ENCODE measurements at regions not wholly inside any gene's neighbourhood (a gene's known extent, or its start where the extent isn't known, plus 50 kb on each side); places are given as distances from the start of the nearest gene placed in this dataset.
"Not testable (repeated sequence)": the region's sequence is repeated elsewhere in the genome, so short reads cannot be mapped to it uniquely, and the experiment has no call there.

DNA sequence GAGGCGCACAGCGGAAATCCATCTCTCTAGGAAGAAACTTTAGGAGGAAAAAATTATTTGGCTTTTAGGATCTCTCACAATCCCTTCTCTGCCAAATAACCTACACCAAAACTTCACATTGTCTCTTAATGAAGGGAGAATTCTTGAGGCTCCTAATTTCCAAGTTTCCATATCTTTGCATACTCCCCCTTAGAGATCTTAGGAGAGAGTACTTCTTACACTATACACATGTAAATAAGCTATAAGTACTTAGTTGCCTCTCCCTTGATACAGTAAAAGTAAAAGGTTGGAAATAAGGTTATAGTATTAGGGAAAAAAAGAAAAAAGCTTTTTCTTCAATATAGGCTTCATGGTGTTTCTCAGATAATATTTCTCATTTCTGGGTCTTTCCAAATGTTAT lies 596.7 kb downstream of the SATB2 start:
- H3K4me3 ChIP-seq (ENCODE audit: low read length), result no peak overlapping the region
- no peak for DNase-seq (ENCODE audit: low read depth)
- TF ChIP-seq, protein P1, sequence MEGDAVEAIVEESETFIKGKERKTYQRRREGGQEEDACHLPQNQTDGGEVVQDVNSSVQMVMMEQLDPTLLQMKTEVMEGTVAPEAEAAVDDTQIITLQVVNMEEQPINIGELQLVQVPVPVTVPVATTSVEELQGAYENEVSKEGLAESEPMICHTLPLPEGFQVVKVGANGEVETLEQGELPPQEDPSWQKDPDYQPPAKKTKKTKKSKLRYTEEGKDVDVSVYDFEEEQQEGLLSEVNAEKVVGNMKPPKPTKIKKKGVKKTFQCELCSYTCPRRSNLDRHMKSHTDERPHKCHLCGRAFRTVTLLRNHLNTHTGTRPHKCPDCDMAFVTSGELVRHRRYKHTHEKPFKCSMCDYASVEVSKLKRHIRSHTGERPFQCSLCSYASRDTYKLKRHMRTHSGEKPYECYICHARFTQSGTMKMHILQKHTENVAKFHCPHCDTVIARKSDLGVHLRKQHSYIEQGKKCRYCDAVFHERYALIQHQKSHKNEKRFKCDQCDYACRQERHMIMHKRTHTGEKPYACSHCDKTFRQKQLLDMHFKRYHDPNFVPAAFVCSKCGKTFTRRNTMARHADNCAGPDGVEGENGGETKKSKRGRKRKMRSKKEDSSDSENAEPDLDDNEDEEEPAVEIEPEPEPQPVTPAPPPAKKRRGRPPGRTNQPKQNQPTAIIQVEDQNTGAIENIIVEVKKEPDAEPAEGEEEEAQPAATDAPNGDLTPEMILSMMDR (IDR thresholded peaks at IDR 0.05; ENCODE audit: insufficient read depth, low read depth, low read length, missing control alignments), result no peak

GRCh38 chr2:198857246-198857645 lies 600.5 kb downstream of the SATB2 start:
- DNase-seq (ENCODE audit: low read depth), result no peak

GRCh38 chr2:198855746-198856145 lies 602.0 kb downstream of the SATB2 start:
- not testable (repeated sequence) for DNase-seq (ENCODE audit: low read depth); H3K4me3 ChIP-seq (ENCODE audit: low read length)

More at GRCh38 chr2:198857246-198857645, 600.5 kb downstream of the SATB2 start:
- H3K4me3 ChIP-seq (ENCODE audit: low read length), result no peak overlapping the region
- TF ChIP-seq, protein P1 (IDR thresholded peaks at IDR 0.05; ENCODE audit: insufficient read depth, low read depth, low read length, missing control alignments), result no peak

DNA sequence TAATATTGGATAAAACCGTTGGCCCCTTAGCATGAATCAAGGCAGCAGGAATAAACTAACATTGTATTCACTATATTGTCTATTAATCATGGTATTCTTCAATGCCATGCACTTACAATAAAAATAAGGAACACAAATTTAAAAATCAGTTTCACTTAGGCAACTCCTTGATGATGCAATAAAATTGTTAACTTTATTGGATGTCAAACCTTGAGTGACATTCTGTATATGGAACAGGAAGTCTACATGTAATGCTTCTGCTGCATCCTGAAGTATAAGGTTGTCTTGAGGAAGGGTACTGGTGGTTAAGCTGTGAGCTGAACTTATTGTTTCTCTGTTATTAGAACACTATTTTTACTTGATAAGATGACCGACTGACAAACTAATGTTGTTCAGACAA lies 605.5 kb downstream of the SATB2 start:
- TF ChIP-seq, protein P1 (IDR thresholded peaks at IDR 0.05; ENCODE audit: insufficient read depth, low read depth, low read length, missing control alignments), result no peak
- no peak overlapping the region for H3K4me3 ChIP-seq (ENCODE audit: low read length)
- DNase-seq (ENCODE audit: low read depth), result no peak

DNA sequence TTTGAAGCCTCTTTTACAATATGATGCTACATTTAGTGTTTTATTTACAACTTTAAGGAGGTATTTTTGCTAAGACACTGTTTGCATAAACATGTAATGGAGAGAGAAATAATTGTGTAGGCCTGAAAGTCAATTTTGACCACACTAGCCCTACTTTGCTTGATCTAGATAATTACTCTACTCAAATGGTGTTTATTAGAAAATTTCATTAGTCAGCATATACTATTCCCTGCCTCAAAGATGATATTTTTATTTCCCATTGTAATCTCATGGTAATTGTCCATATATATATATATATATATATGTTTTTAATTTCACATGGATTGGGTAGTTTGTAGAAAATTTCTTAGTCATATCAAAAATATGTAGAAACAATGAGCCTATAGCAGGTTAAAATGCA lies 632.2 kb downstream of the SATB2 start:
- TF ChIP-seq, protein P1 (IDR thresholded peaks at IDR 0.05; ENCODE audit: insufficient read depth, low read depth, low read length, missing control alignments), result no peak
- no peak for DNase-seq (ENCODE audit: low read depth)
- no peak overlapping the region for H3K4me3 ChIP-seq (ENCODE audit: low read length)

DNA sequence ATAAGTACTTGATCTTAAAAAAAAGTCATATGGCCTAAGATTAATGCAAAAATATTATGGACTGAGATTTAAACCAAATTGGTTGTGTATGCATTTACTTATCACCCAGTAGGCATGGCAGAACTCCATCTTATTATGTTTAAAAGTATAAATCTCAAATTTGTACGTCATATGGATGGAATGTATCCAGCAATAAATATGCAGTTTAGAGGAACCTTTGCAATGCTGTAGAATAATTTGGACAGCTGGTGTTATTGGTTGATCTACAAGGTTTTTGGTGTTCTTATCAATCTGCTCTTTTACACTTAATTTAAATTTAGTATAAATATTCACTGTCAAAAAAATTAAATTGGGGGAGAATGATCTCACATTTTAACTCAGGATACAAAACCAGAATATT lies 640.2 kb downstream of the SATB2 start:
- H3K4me3 ChIP-seq (ENCODE audit: low read length), result no peak overlapping the region
- DNase-seq (ENCODE audit: low read depth), result no peak
- TF ChIP-seq, protein P1 (IDR thresholded peaks at IDR 0.05; ENCODE audit: insufficient read depth, low read depth, low read length, missing control alignments), result no peak

DNA sequence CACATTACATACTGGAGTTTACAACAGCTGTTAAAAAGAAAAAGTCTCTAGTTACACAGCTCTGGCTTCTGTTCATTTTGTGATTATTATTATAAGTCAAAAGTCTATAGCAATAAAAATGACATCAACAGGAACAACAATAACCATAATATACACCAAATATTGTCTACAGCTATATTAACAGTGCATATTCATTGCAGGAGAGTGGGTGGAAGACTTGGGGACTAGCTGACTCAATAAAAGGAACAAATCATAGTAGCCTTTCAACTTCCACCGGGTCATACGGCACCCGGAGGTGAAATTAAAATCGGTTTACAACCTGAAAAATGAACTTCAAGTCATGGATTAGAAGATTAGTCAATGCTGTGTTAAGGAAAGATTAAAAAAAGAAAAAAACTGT lies 642.1 kb downstream of the SATB2 start:
- TF ChIP-seq, protein P1 (IDR thresholded peaks at IDR 0.05; ENCODE audit: insufficient read depth, low read depth, low read length, missing control alignments), result no peak
- no peak for DNase-seq (ENCODE audit: low read depth)
- no peak overlapping the region for H3K4me3 ChIP-seq (ENCODE audit: low read length)

- TF ChIP-seq, protein P1 (IDR thresholded peaks at IDR 0.05; ENCODE audit: insufficient read depth, low read depth, low read length, missing control alignments), result no peak
- no peak for DNase-seq (ENCODE audit: low read depth)
- no peak overlapping the region for H3K4me3 ChIP-seq (ENCODE audit: low read length)
Observed at GRCh38 chr2:198811198-198811597, 646.5 kb downstream of the SATB2 start.
